DMS114 treated with DMSO at 0.1 percent for 48 hours (cell line): ENCODE measurements at regions not wholly inside any gene's neighbourhood (a gene's known extent, or its start where the extent isn't known, plus 50 kb on each side); places are given as distances from the start of the nearest gene placed in this dataset.

Source experiments
- DNase-seq: peaks from one replicate; lab custom pipeline; 2025; ENCODE audit not compliant: unreplicated experiment; lab: John Stamatoyannopoulos, UW

- DNase-seq, result no peak
Observed at GRCh38 chr18:10056506-10056905, 142.7 kb downstream of the VAPA start.

GRCh38 chr18:10057401-10057893 lies 143.6 kb downstream of the VAPA start:
- DNase-seq, result no peak

GRCh38 chr18:10057894-10058791 lies 144.3 kb downstream of the VAPA start:
- DNase-seq, result no peak

- no peak for DNase-seq
Observed at GRCh38 chr18:10059610-10060468, 146.0 kb downstream of the VAPA start.

- DNase-seq, result no peak
Observed at GRCh38 chr18:10060469-10060782, 146.6 kb downstream of the VAPA start.

GRCh38 chr18:10060841-10061240 lies 147.0 kb downstream of the VAPA start:
- no peak for DNase-seq

GRCh38 chr18:10061566-10062140 lies 147.8 kb downstream of the VAPA start:
- DNase-seq, result no peak

- no peak for DNase-seq
Observed at GRCh38 chr18:10062302-10063300, 148.8 kb downstream of the VAPA start.

- no peak for DNase-seq
Observed at GRCh38 chr18:10063489-10063888, 149.7 kb downstream of the VAPA start.

GRCh38 chr18:10064267-10064666 lies 150.5 kb downstream of the VAPA start:
- no peak for DNase-seq

- DNase-seq, result no peak
Observed at GRCh38 chr18:10065296-10065695, 151.5 kb downstream of the VAPA start.

- no peak for DNase-seq
Observed at GRCh38 chr18:10067670-10068659, 154.1 kb downstream of the VAPA start.

GRCh38 chr18:10068766-10069567 lies 155.2 kb downstream of the VAPA start:
- no peak for DNase-seq

GRCh38 chr18:10070561-10071000 lies 156.8 kb downstream of the VAPA start:
- DNase-seq, result no peak

GRCh38 chr18:10072671-10073175 lies 158.9 kb downstream of the VAPA start:
- DNase-seq, result no peak

- DNase-seq, result no peak
Observed at GRCh38 chr18:10074110-10074509, 160.3 kb downstream of the VAPA start.

- no peak for DNase-seq
Observed at GRCh38 chr18:10074728-10075127, 160.9 kb downstream of the VAPA start.

GRCh38 chr18:10076502-10077030 lies 162.8 kb downstream of the VAPA start:
- no peak for DNase-seq
